ENCODE measurements at regions not wholly inside any gene's neighbourhood (a gene's known extent, or its start where the extent isn't known, plus 50 kb on each side); places are given as distances from the start of the nearest gene placed in this dataset.

DNA sequence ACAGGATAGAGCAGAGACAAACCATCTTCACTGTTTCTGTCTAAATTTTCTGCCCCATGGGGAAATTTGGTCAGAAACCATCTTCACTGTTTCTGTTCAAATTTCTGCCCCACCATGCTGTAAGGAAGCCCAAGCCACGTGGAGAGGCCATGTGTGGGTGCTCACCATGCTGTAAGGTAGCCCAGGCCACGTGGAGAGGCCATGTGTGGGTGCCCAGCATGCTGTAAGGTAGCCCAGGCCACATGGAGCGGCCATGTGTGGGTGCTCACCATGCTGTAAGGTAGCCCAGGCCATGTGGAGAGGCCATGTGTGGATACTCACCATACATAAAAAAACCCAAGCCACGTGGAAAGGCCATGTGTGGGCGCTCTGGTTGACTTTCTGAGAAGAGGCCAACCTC, 1088.7 kb upstream of the AUTS2 start:
- POLR2A ChIA-PET (ENCODE audit: unreplicated experiment) = no interaction called here
- no peak overlapping the region for H2AK9ac ChIP-seq (replicated peaks; ENCODE audit: low read depth, low read length, poor library complexity)
- H3K4me1 ChIP-seq (ENCODE audit: control insufficient read depth, insufficient read depth, low read length) = no peaks in the 10 kb centered on the region
- no peak overlapping the region for H3K4ac ChIP-seq (ENCODE audit: low read depth, low read length)
- no TSS peak for BruUV-seq (replicated peaks)
- H2BK120ac ChIP-seq (ENCODE audit: low read depth, low read length) = no peak overlapping the region
- H4K5ac ChIP-seq (ENCODE audit: low read depth, low read length) = no peak overlapping the region
- no CpG with 5 or more reads among the region's 5 CpGs for WGBS, 2 experiments (ENCODE audit: extremely low coverage in 2 of 2, insufficient read length in 1 of 2)
- intact Hi-C loops (cut with micrococcal nuclease) = no loop called here
- no peaks in the 10 kb centered on the region for H3K36me3 ChIP-seq (ENCODE audit: control insufficient read depth, insufficient read depth, low read length)
- no peaks in the 10 kb centered on the region for H3K79me1 ChIP-seq (ENCODE audit: low read depth in 1 of 2, low read length in 2 of 2)
- no peak overlapping the region for H3K23ac ChIP-seq (ENCODE audit: low read depth, low read length)
- H4K91ac ChIP-seq (ENCODE audit: insufficient read depth, low read depth, low read length) = no peak overlapping the region
- H3K4me3 ChIP-seq (ENCODE audit: insufficient read depth, low read depth, low read length) = no peak overlapping the region
- no peaks in the 10 kb centered on the region for H3K27me3 ChIP-seq (ENCODE audit: control insufficient read depth, insufficient read depth, low read length)
- no peak overlapping the region for H2AK5ac ChIP-seq (ENCODE audit: low read depth, low read length)
- CTCF ChIA-PET = no interaction called here
- H2BK15ac ChIP-seq (ENCODE audit: low read depth, low read length) = no peak overlapping the region
- no peak overlapping the region for H3K14ac ChIP-seq (replicated peaks; ENCODE audit: low read depth, low read length)
- H4K8ac ChIP-seq (ENCODE audit: low read depth in 2 of 2, low read length in 2 of 2) = no peak overlapping the region
- H3K27ac ChIP-seq (ENCODE audit: insufficient read depth, low read length) = no peak overlapping the region
- no peak overlapping the region for H2AFZ ChIP-seq (replicated peaks; ENCODE audit: low read length, poor library complexity)
- in situ Hi-C loops (cut with MboI; ENCODE audit: low sequenced_read_pairs) = no loop called here
- H2BK5ac ChIP-seq (ENCODE audit: low read depth, low read length, poor library complexity, severe bottlenecking) = no peak overlapping the region
- no peak overlapping the region for H3K9ac ChIP-seq (ENCODE audit: low read depth, low read length)
- no peaks in the 10 kb centered on the region for H3K9me1 ChIP-seq (ENCODE audit: insufficient read depth, low read length)
- H3K9me3 ChIP-seq (ENCODE audit: control insufficient read depth, insufficient read depth, low read length) = peaks cover 15% of the 10 kb centered on the region
- H3K18ac ChIP-seq (ENCODE audit: low read depth, low read length) = no peak overlapping the region
- H2BK20ac ChIP-seq (ENCODE audit: low read depth, low read length) = no peak overlapping the region
- ATAC-seq (ENCODE audit: low read depth) (no peak), DNase-seq (no peak)
- no peak overlapping the region for H3K4me2 ChIP-seq (ENCODE audit: low read depth, low read length)
- no peak for TF ChIP-seq MAFK (IDR thresholded peaks at IDR 0.05; ENCODE audit: low read depth, low read length)
- no peak for TF ChIP-seq POLR2A (IDR thresholded peaks at IDR 0.05; ENCODE audit: low read depth, low read length)
- TF ChIP-seq, protein P1, sequence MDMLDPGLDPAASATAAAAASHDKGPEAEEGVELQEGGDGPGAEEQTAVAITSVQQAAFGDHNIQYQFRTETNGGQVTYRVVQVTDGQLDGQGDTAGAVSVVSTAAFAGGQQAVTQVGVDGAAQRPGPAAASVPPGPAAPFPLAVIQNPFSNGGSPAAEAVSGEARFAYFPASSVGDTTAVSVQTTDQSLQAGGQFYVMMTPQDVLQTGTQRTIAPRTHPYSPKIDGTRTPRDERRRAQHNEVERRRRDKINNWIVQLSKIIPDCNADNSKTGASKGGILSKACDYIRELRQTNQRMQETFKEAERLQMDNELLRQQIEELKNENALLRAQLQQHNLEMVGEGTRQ (IDR thresholded peaks at IDR 0.05; ENCODE audit: low read depth, low read length) = no peak
- TF ChIP-seq RCOR1 (IDR thresholded peaks at IDR 0.05; ENCODE audit: insufficient replicate concordance, low read length) = no peak
- TF ChIP-seq MXI1 (IDR thresholded peaks at IDR 0.05; ENCODE audit: borderline replicate concordance, low read depth, low read length) = no peak
- no peak for TF ChIP-seq NFE2L2 (IDR thresholded peaks at IDR 0.05; ENCODE audit: low read depth, low read length)
- no peak overlapping the region for H3K56ac ChIP-seq (ENCODE audit: extremely low read depth, insufficient read depth, low read length)
- dilution Hi-C loops (cut with HindIII; ENCODE audit: low sequenced_read_pairs, unreplicated experiment) = no loop called here
- H4K20me1 ChIP-seq (ENCODE audit: insufficient read depth, low read length) = no peaks in the 10 kb centered on the region

Measured in IMR-90 (cell line).